Fibroblast of lung (primary cell): ENCODE measurements at regions not wholly inside any gene's neighbourhood (a gene's known extent, or its start where the extent isn't known, plus 50 kb on each side); places are given as distances from the start of the nearest gene placed in this dataset.

Source experiments
- DNase-seq, 2 donors: peaks; one replicate each; pipeline versions ENCODE4 v3.0.0 to v3.0.0-alpha.2; 2010; ENCODE audit warnings: low read depth in 2 of 2
- H2AFZ ChIP-seq: 2 replicates; pipeline ENCODE4 v1.5.1; 2012; ENCODE audit warnings: low read length, control low read depth, inconsistent platforms
- H3K27ac ChIP-seq: 2 replicates; pipeline ENCODE4 v1.5.1; 2011; ENCODE audit warnings: low read length, control low read depth; ENCODE audit not compliant: insufficient read depth
- H3K27me3 ChIP-seq: 2 replicates; pipeline ENCODE4 v1.5.1; 2011; ENCODE audit warnings: mild to moderate bottlenecking, low read length; ENCODE audit not compliant: control insufficient read depth, insufficient read depth
- H3K36me3 ChIP-seq: 2 replicates; pipeline ENCODE4 v1.5.1; 2011; ENCODE audit warnings: low read length; ENCODE audit not compliant: control insufficient read depth, insufficient read depth
- H3K4me1 ChIP-seq: 2 replicates; pipeline ENCODE4 v1.5.1; 2011; ENCODE audit warnings: low read length; ENCODE audit not compliant: control insufficient read depth, insufficient read depth; ENCODE audit errors: extremely low read depth
- H3K4me2 ChIP-seq: 2 replicates; pipeline ENCODE4 v1.5.1; 2011; ENCODE audit warnings: low read length, control low read depth; ENCODE audit not compliant: insufficient read depth; ENCODE audit errors: extremely low read depth
- H3K4me3 ChIP-seq, 4 experiments: fragments of 200-600 bp in 1 of 4; sonication (generic) in 1 of 4; replicated peaks in 1 of 4; 2 replicates each; pipeline ENCODE4 v1.5.1; 2011 to 2016; ENCODE audit warnings: low read length in 4 of 4, low read depth in 3 of 4, mild to moderate bottlenecking in 3 of 4, control low read depth in 2 of 4, inconsistent platforms in 1 of 4, mixed read lengths in 1 of 4; ENCODE audit not compliant: insufficient read depth in 1 of 4; ENCODE audit errors: control extremely low read depth in 1 of 4
- H3K79me2 ChIP-seq: 2 replicates; pipeline ENCODE4 v1.5.1; 2012; ENCODE audit warnings: mild to moderate bottlenecking, low read length, inconsistent platforms; ENCODE audit not compliant: control insufficient read depth, insufficient read depth
- H3K9ac ChIP-seq: 2 replicates; pipeline ENCODE4 v1.5.1; 2011; ENCODE audit warnings: mild to moderate bottlenecking, low read length, control low read depth; ENCODE audit not compliant: insufficient read depth
- H3K9me3 ChIP-seq: 2 replicates; pipeline ENCODE4 v1.5.1; 2012; ENCODE audit warnings: low read depth, low read length; ENCODE audit not compliant: control insufficient read depth, insufficient read depth
- H4K20me1 ChIP-seq: 2 replicates; pipeline ENCODE4 v1.5.1; 2011; ENCODE audit warnings: low read length; ENCODE audit not compliant: control insufficient read depth, insufficient read depth; ENCODE audit errors: extremely low read depth
- EZH2 ChIP-seq: IDR thresholded peaks from 2 replicates; pipeline ENCODE4 v1.5.1; 2012; ENCODE audit warnings: low read length, control low read depth, mild to moderate bottlenecking; ENCODE audit errors: missing control alignments
- TF ChIP-seq, protein P1 (sequence below), 2 donors: IDR thresholded peaks in 1 of 2; conservative IDR thresholded peaks in 1 of 2; 1 replicate in 1 of 2; 2 replicates in 1 of 2; pipeline ENCODE4 v1.5.1; 2011 to 2012; ENCODE audit warnings: low read length in 2 of 2, control low read depth in 1 of 2, inconsistent platforms in 1 of 2, low read depth in 1 of 2, mild to moderate bottlenecking in 1 of 2

DNA sequence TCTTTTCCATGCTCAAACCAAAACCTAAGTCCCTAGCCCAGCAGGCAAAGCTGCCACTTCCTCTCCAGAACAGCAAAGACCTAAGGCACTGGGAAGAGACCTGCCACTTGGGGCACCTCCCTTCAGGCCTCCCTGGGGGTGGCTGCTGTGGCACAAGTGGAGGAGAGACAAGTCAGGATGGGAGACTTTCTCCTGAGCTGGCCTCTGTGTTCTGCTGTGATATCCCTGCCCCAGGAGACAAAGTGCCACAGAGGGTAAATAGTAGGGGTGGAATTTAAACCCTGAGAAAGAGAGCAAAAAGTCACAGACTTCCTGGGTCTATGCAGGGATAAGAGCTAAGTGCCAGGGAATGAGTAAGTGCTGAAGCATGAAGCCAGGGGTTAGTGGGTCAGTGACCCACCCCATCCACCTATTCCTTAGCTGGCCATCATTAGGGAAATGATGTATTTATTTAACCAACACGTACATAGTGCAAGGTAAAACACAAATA lies 84.2 kb downstream of the MRPL14 start:
- Histone ChIP-seq H3K27me3 (no peaks in the 10 kb centered on the region), H2AFZ (no peak overlapping the region), H3K27ac (peak overlapping the region; percentile 72), H3K4me2 (no peak overlapping the region), H3K4me3 (no peak overlapping the region), H3K79me2 (no peaks in the 10 kb centered on the region), H3K9me3 (no peaks in the 10 kb centered on the region), H3K36me3 (no peaks in the 10 kb centered on the region), H3K9ac (no peak overlapping the region), H4K20me1 (no peaks in the 10 kb centered on the region), H3K4me1 (peaks cover 36% of the 10 kb centered on the region)
- peak in 1 of 2 donors; percentile 49 for DNase-seq
- no peak for TF ChIP-seq EZH2
- TF ChIP-seq, protein P1, sequence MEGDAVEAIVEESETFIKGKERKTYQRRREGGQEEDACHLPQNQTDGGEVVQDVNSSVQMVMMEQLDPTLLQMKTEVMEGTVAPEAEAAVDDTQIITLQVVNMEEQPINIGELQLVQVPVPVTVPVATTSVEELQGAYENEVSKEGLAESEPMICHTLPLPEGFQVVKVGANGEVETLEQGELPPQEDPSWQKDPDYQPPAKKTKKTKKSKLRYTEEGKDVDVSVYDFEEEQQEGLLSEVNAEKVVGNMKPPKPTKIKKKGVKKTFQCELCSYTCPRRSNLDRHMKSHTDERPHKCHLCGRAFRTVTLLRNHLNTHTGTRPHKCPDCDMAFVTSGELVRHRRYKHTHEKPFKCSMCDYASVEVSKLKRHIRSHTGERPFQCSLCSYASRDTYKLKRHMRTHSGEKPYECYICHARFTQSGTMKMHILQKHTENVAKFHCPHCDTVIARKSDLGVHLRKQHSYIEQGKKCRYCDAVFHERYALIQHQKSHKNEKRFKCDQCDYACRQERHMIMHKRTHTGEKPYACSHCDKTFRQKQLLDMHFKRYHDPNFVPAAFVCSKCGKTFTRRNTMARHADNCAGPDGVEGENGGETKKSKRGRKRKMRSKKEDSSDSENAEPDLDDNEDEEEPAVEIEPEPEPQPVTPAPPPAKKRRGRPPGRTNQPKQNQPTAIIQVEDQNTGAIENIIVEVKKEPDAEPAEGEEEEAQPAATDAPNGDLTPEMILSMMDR (conservative IDR thresholded peaks at IDR 0.05 in 1 of 2, IDR thresholded peaks at IDR 0.05 in 1 of 2; ENCODE audit: low read depth in 1 of 2, low read length in 2 of 2) = no peak

DNA sequence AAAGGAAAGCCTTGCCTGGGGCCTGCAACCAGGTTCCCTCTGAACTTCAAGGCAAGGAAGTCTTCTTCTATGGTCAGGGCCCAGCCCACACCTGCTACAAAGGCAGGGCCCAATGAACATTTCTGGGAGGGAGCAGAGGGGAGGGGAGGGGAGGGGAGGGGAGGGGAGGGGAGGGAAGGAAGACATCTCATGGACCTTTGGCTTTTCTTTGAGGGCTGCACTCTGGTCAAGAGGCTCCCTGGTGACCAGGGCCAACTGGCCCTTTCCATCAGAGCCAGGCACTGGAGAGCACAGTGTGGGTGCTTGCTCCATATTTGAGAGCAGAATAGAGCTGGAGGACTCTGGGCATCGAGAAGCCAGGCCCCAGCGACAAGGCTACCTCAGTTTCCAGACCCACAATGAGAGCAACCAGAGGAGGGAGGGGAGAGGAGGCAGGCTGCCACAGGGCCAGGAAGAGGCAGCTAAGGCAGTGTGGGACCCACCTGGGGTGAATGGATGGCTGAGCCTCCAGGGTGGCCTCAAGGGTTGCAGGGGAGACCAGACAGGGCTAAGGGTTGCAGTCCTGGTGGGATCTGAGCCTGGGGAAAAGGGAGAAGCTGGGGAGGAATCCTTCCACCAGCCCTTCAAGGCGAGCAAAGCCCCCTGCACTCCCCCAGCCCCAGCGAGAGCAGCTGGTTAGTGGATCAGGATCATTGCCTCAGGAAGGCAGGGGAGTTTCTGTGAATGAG lies 84.8 kb downstream of the MRPL14 start:
- DNase-seq = no peak
- H3K9ac ChIP-seq = no peak overlapping the region
- peaks cover 36% of the 10 kb centered on the region for H3K4me1 ChIP-seq
- no peak overlapping the region for H2AFZ ChIP-seq
- H3K36me3 ChIP-seq = no peaks in the 10 kb centered on the region
- no peaks in the 10 kb centered on the region for H4K20me1 ChIP-seq
- no peak overlapping the region for H3K4me3 ChIP-seq
- no peaks in the 10 kb centered on the region for H3K9me3 ChIP-seq
- H3K4me2 ChIP-seq = no peak overlapping the region
- no peaks in the 10 kb centered on the region for H3K27me3 ChIP-seq
- peak overlapping the region; percentile 86 for H3K27ac ChIP-seq
- TF ChIP-seq, protein P1 (conservative IDR thresholded peaks at IDR 0.05 in 1 of 2, IDR thresholded peaks at IDR 0.05 in 1 of 2; ENCODE audit: low read depth in 1 of 2, low read length in 2 of 2) = no peak
- TF ChIP-seq EZH2 = no peak
- no peaks in the 10 kb centered on the region for H3K79me2 ChIP-seq

DNA sequence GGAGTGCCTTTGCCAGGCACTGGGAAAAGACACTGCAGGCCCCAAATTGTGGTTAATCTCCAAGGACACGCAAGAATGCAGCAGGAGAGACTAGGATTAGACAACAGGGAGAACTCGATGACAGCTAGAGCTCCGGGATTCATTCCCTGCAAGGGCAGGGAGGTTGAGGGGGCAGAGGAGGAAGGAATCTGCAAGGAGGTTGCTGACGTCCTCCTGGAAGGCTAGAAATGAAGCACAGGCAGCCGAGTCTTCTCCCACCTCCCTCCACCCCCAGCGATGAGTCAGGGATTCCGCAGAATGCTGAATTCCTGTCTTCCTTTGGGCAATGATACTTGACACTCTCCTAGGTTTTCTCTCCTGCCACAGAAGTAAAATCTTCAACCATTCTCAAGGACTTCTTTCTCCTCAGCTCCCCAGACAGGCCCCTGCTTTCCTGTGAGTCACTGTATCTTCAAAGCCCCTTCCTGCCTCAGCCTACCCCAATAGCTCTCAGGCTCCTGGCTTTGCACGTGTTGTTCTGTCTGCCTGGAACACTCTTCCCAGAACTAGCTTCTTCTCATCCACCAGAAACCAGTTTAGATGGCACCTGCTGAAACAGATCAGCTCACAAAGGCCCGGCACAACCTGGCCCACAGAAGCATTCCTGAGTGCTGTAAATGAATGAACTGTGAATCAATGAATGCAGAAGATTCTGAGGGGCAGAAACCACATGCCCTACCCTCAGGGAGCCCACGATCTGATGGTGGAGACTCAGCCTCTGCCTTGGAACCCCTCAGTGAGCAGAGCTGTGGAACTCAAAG lies 85.6 kb downstream of the MRPL14 start:
- Histone ChIP-seq H3K27me3 (no peaks in the 10 kb centered on the region), H3K36me3 (no peaks in the 10 kb centered on the region), H3K9ac (peak overlapping the region; percentile 56), H3K27ac (peak overlapping the region; percentile 86), H3K79me2 (no peaks in the 10 kb centered on the region), H3K4me2 (peak overlapping the region; percentile 70), H4K20me1 (no peaks in the 10 kb centered on the region), H3K4me3 (no peak overlapping the region), H3K4me1 (peaks cover 34% of the 10 kb centered on the region), H3K9me3 (no peaks in the 10 kb centered on the region), H2AFZ (no peak overlapping the region)
- no peak for TF ChIP-seq EZH2
- TF ChIP-seq, protein P1 (conservative IDR thresholded peaks at IDR 0.05 in 1 of 2, IDR thresholded peaks at IDR 0.05 in 1 of 2; ENCODE audit: low read depth in 1 of 2, low read length in 2 of 2) = no peak
- DNase-seq = peak; percentile 96 to 99
